SU-DHL-6 (cell line): ENCODE measurements at regions not wholly inside any gene's neighbourhood (a gene's known extent, or its start where the extent isn't known, plus 50 kb on each side); places are given as distances from the start of the nearest gene placed in this dataset.
A peak's percentile ranks its signal among the peaks of the same experiment; 100 is the strongest.

Source experiments
- H2AFZ ChIP-seq: fragments of 200-600 bp; sonication (generic); 2 replicates; pipeline ENCODE4 v1.6.1; 2014; ENCODE audit warnings: low read depth, mild to moderate bottlenecking, moderate library complexity, mixed read lengths, antibody characterized with exemption, low read length; ENCODE audit not compliant: severe bottlenecking
- H3F3A ChIP-seq: fragments of 200-600 bp; shearing (Covaris generic); 2 replicates; pipeline ENCODE4 v1.6.0; 2016; ENCODE audit warnings: antibody characterized with exemption, mild to moderate bottlenecking; ENCODE audit not compliant: insufficient read depth
- H3K27ac ChIP-seq: fragments of 200-600 bp; sonication (generic); 2 replicates; pipeline ENCODE4 v1.5.1; 2016; ENCODE audit warnings: low read depth, mild to moderate bottlenecking, low read length, moderate library complexity, mixed read lengths
- H3K27me3 ChIP-seq: fragments of 200-600 bp; sonication (generic), shearing (Covaris generic); 2 replicates; pipeline ENCODE4 v1.6.0; 2014; ENCODE audit warnings: mild to moderate bottlenecking, low read length
- H3K36me3 ChIP-seq: fragments of 200-600 bp; sonication (generic); 2 replicates; pipeline ENCODE4 v1.6.1; 2014; ENCODE audit warnings: mild to moderate bottlenecking, low read length, mixed read lengths
- H3K4me2 ChIP-seq: fragments of 300-600, 200-600 bp; shearing (Covaris generic), sonication (generic); 2 replicates; pipeline ENCODE4 v1.6.0; 2014; ENCODE audit warnings: low read length, low read depth, mild to moderate bottlenecking; ENCODE audit not compliant: poor library complexity, severe bottlenecking
- H3K4me3 ChIP-seq: fragments of 200-600 bp; sonication (generic); 2 replicates; pipeline ENCODE4 v1.5.1; 2014; ENCODE audit warnings: antibody characterized with exemption, low read length, mild to moderate bottlenecking, mixed read lengths; ENCODE audit not compliant: insufficient read depth, poor library complexity, severe bottlenecking
- H3K79me2 ChIP-seq: fragments of 200-600 bp; sonication (generic); 2 replicates; pipeline ENCODE4 v1.6.1; 2014; ENCODE audit warnings: mild to moderate bottlenecking, low read length, moderate library complexity; ENCODE audit not compliant: insufficient read depth
- H3K9ac ChIP-seq: fragments of 200-600 bp; sonication (generic); 2 replicates; pipeline ENCODE4 v1.7.0; 2014; ENCODE audit warnings: mild to moderate bottlenecking, low read length
- H3K9me2 ChIP-seq: fragments of 200-600 bp; sonication (generic); replicated peaks from 2 replicates; pipeline ENCODE4 v1.6.1; 2014; ENCODE audit warnings: low read length; ENCODE audit not compliant: insufficient read depth
- H3K9me3 ChIP-seq: fragments of 200-600 bp; sonication (generic); 2 replicates; pipeline ENCODE4 v1.6.1; 2014; ENCODE audit warnings: low read length, mixed read lengths; ENCODE audit not compliant: insufficient read depth
- H4K20me1 ChIP-seq: fragments of 200-600 bp; sonication (generic); 2 replicates; pipeline ENCODE4 v1.6.1; 2014; ENCODE audit warnings: low read depth, mild to moderate bottlenecking, antibody characterized with exemption, low read length, moderate library complexity, mixed read lengths
- CTCF ChIP-seq: fragments of 200-600 bp; sonication (generic); IDR thresholded peaks from one replicate; pipeline ENCODE4 v1.5.1; 2017; ENCODE audit warnings: antibody characterized with exemption, mild to moderate bottlenecking, low read length, moderate library complexity; ENCODE audit not compliant: insufficient read depth, poor library complexity, severe bottlenecking
- EZH2phosphoT487 ChIP-seq: fragments of 200-600 bp; sonication (generic), shearing (Covaris generic); conservative IDR thresholded peaks from 2 replicates; pipeline ENCODE4 v1.6.1; 2018; ENCODE audit warnings: mild to moderate bottlenecking, antibody characterized with exemption, low read length, moderate library complexity, mixed read lengths

GRCh38 chr11:116499396-116500003 is 273.3 kb downstream of the BUD13 start:
- Histone ChIP-seq H3K27me3 (no peaks in the 10 kb centered on the region), H3K36me3 (no peaks in the 10 kb centered on the region), H3K4me3 (no peak overlapping the region), H3K9me2 (no peaks in the 10 kb centered on the region), H4K20me1 (no peaks in the 10 kb centered on the region), H3K79me2 (no peaks in the 10 kb centered on the region), H3K9ac (no peak overlapping the region), H3K4me2 (no peak overlapping the region), H3K9me3 (no peaks in the 10 kb centered on the region), H3K27ac (no peak overlapping the region), H3F3A (no peaks in the 10 kb centered on the region), H2AFZ (no peak overlapping the region)
- TF ChIP-seq CTCF (peak; percentile 69), EZH2phosphoT487 (no peak)

- Histone ChIP-seq H3K9ac (no peak overlapping the region), H3K79me2 (no peaks in the 10 kb centered on the region), H3F3A (no peaks in the 10 kb centered on the region), H3K27ac (no peak overlapping the region), H3K36me3 (no peaks in the 10 kb centered on the region), H2AFZ (no peak overlapping the region), H3K27me3 (no peaks in the 10 kb centered on the region), H3K9me2 (no peaks in the 10 kb centered on the region), H3K4me3 (no peak overlapping the region), H3K9me3 (no peaks in the 10 kb centered on the region), H4K20me1 (no peaks in the 10 kb centered on the region), H3K4me2 (no peak overlapping the region)
- TF ChIP-seq CTCF (no peak), EZH2phosphoT487 (no peak)
These were observed 274.6 kb downstream of the BUD13 start for GRCh38 chr11:116498161-116498560.

- Histone ChIP-seq H3K27me3 (no peaks in the 10 kb centered on the region), H3K9me3 (no peaks in the 10 kb centered on the region), H3K36me3 (no peaks in the 10 kb centered on the region), H3F3A (no peaks in the 10 kb centered on the region), H3K9me2 (no peaks in the 10 kb centered on the region), H3K79me2 (no peaks in the 10 kb centered on the region), H3K27ac (no peak overlapping the region), H3K9ac (no peak overlapping the region), H3K4me2 (no peak overlapping the region), H3K4me3 (no peak overlapping the region), H4K20me1 (no peaks in the 10 kb centered on the region), H2AFZ (no peak overlapping the region)
- TF ChIP-seq CTCF (no peak), EZH2phosphoT487 (no peak)
These were observed 280.2 kb downstream of the BUD13 start for GRCh38 chr11:116492600-116492999.
